GM23338 (cell line): ENCODE measurements at regions not wholly inside any gene's neighbourhood (a gene's known extent, or its start where the extent isn't known, plus 50 kb on each side); places are given as distances from the start of the nearest gene placed in this dataset.
"Not testable (repeated sequence)": the region's sequence is repeated elsewhere in the genome, so short reads cannot be mapped to it uniquely, and the experiment has no call there.

ENCODE experiments used
- ATAC-seq: fragments of 200-7000 bp; cut with Tn5 transposase; 3 replicates; pipeline ENCODE4 v1.9.1; 2020
- DNase-seq: peaks from one replicate; pipeline ENCODE4 v3.0.0-alpha.2; 2015; ENCODE audit warnings: low spot score
- H2AFZ ChIP-seq: fragments of 200-600 bp; sonication (generic); 2 replicates; pipeline ENCODE4 v1.8.0; 2016; ENCODE audit warnings: antibody characterized with exemption, mild to moderate bottlenecking, moderate library complexity
- H3F3A ChIP-seq: fragments of 200-600 bp; sonication (generic); replicated peaks from 2 replicates; pipeline ENCODE4 v1.8.0; 2017; ENCODE audit warnings: antibody characterized with exemption, mixed run types, low read depth
- H3K27ac ChIP-seq: fragments of 200-600 bp; sonication (generic); 2 replicates; pipeline ENCODE4 v1.6.1; 2016; ENCODE audit warnings: low read depth
- H3K27me3 ChIP-seq: fragments of 200-600 bp; sonication (generic); 2 replicates; pipeline ENCODE4 v1.8.0; 2016; ENCODE audit warnings: mild to moderate bottlenecking, mixed run types, moderate library complexity; ENCODE audit not compliant: insufficient read depth
- H3K36me3 ChIP-seq: fragments of 200-600 bp; sonication (generic); 2 replicates; pipeline ENCODE4 v1.8.0; 2016; ENCODE audit warnings: mild to moderate bottlenecking; ENCODE audit not compliant: insufficient read depth
- H3K4me1 ChIP-seq: fragments of 200-600 bp; sonication (generic); 2 replicates; pipeline ENCODE4 v1.8.0; 2016; ENCODE audit warnings: mild to moderate bottlenecking, moderate library complexity; ENCODE audit not compliant: insufficient read depth
- H3K4me2 ChIP-seq: fragments of 200-600 bp; sonication (generic); 2 replicates; pipeline ENCODE4 v1.7.1; 2017; ENCODE audit warnings: mixed run types
- H3K4me3 ChIP-seq: fragments of 200-600 bp; sonication (generic); 2 replicates; pipeline ENCODE4 v1.6.1; 2016; ENCODE audit warnings: mixed run types
- H3K79me2 ChIP-seq: fragments of 200-600 bp; sonication (generic); replicated peaks from 2 replicates; pipeline ENCODE4 v1.8.0; 2017; ENCODE audit warnings: mild to moderate bottlenecking; ENCODE audit not compliant: insufficient read depth
- H3K9me2 ChIP-seq: fragments of 200-600 bp; sonication (generic); 2 replicates; pipeline ENCODE4 v1.8.0; 2017; ENCODE audit not compliant: insufficient read depth
- H4K20me1 ChIP-seq: fragments of 200-600 bp; sonication (generic); replicated peaks from 2 replicates; pipeline ENCODE4 v1.8.0; 2017; ENCODE audit warnings: mild to moderate bottlenecking; ENCODE audit not compliant: insufficient read depth
- H3K27ac Mint-ChIP-seq: 2 replicates; pipeline ENCODE4 v1.8.0; 2020; ENCODE audit warnings: inconsistent platforms, mild to moderate bottlenecking, moderate library complexity, mixed read lengths
- H3K27me3 Mint-ChIP-seq: 3 replicates; pipeline ENCODE4 v1.8.0; 2022; ENCODE audit warnings: low read depth, mild to moderate bottlenecking, moderate library complexity, mixed read lengths, inconsistent platforms; ENCODE audit not compliant: insufficient read depth, poor library complexity
- H3K36me3 Mint-ChIP-seq: 3 replicates; pipeline ENCODE4 v1.8.0; 2021; ENCODE audit warnings: low read depth, mild to moderate bottlenecking, inconsistent platforms, moderate library complexity, mixed read lengths
- H3K4me1 Mint-ChIP-seq: 3 replicates; pipeline ENCODE4 v1.8.0; 2020; ENCODE audit warnings: mild to moderate bottlenecking, inconsistent platforms, mixed read lengths
- H3K4me3 Mint-ChIP-seq: 3 replicates; pipeline ENCODE4 v1.8.0; 2021; ENCODE audit warnings: moderate library complexity, mild to moderate bottlenecking, inconsistent platforms, mixed read lengths
- H3K9me3 Mint-ChIP-seq: 3 replicates; pipeline ENCODE4 v1.8.0; 2020; ENCODE audit warnings: moderate library complexity, mild to moderate bottlenecking, inconsistent platforms, mixed read lengths
- CREB1 ChIP-seq: fragments of 250-450 bp; sonication (Bioruptor Pico); IDR thresholded peaks from 2 replicates; pipeline ENCODE4 v1.5.0; 2020; ENCODE audit warnings: low read depth, mild to moderate bottlenecking, moderate library complexity
- EZH2phosphoT487 ChIP-seq: fragments of 200-600 bp; sonication (generic); IDR thresholded peaks from one replicate; pipeline ENCODE4 v1.8.1; 2018; ENCODE audit warnings: antibody characterized with exemption; ENCODE audit not compliant: unreplicated experiment
- JUNB ChIP-seq: IDR thresholded peaks from one replicate; pipeline ENCODE4 v1.6.1; 2016; ENCODE audit warnings: antibody characterized with exemption; ENCODE audit not compliant: unreplicated experiment
- NANOG ChIP-seq: IDR thresholded peaks from 2 replicates; pipeline ENCODE4 v1.6.1; 2016; ENCODE audit warnings: antibody characterized with exemption, borderline replicate concordance
- STAT1 ChIP-seq: IDR thresholded peaks from one replicate; pipeline ENCODE4 v1.6.1; 2016; ENCODE audit warnings: antibody characterized with exemption; ENCODE audit not compliant: unreplicated experiment
- ZNF114 ChIP-seq: fragments of 250-450 bp; sonication (Bioruptor Pico); IDR thresholded peaks from 2 replicates; pipeline ENCODE4 v1.5.0; 2020; ENCODE audit warnings: mild to moderate bottlenecking, moderate library complexity
- ZNF331 ChIP-seq: fragments of 250-450 bp; sonication (Bioruptor Pico); IDR thresholded peaks from 2 replicates; pipeline ENCODE4 v1.5.0; 2020; ENCODE audit warnings: low read depth, mild to moderate bottlenecking, moderate library complexity
- TF ChIP-seq, protein P1 (sequence below): IDR thresholded peaks from 2 replicates; pipeline ENCODE4 v1.6.1; 2016; ENCODE audit warnings: antibody characterized with exemption
- TF ChIP-seq, protein P2 (sequence below): fragments of 250-450 bp; sonication (Bioruptor Pico); IDR thresholded peaks from 2 replicates; pipeline ENCODE4 v1.5.0; 2020; ENCODE audit warnings: mild to moderate bottlenecking, moderate library complexity
- TF ChIP-seq, protein P3 (sequence below), 2 experiments: fragments of 200-600 bp in 1 of 2; sonication (generic) in 1 of 2; conservative IDR thresholded peaks; 2 replicates each; pipeline versions ENCODE4 v1.5.1 to v1.6.1; 2016 to 2017; ENCODE audit warnings: antibody characterized with exemption in 2 of 2, low read depth in 2 of 2, mild to moderate bottlenecking in 2 of 2, moderate library complexity in 1 of 2
- TF ChIP-seq, protein P4 (sequence below): IDR thresholded peaks from one replicate; pipeline ENCODE4 v1.6.1; 2018; ENCODE audit warnings: antibody characterized with exemption; ENCODE audit not compliant: unreplicated experiment

DNA sequence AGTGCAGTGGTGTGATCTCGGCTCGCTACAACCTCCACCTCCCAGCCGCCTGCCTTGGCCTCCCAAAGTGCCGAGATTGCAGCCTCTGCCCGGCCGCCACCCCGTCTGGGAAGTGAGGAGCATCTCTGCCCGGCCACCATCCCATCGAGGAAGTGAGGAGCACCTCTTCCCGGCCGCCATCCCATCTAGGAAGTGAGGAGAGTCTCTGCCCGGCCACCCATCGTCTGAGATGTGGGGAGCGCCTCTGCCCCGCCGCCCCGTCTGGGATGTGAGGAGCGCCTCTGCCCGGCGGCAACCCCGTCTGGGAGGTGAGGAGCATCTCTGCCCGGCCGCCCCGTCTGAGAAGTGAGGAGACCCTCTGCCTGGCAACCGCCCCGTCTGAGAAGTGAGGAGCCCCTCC is 88.5 kb upstream of the DCAF12L1 start:
- H3K27ac Mint-ChIP-seq, H3K27ac ChIP-seq, H2AFZ ChIP-seq, H3K27me3 ChIP-seq, ATAC-seq, H3K27me3 Mint-ChIP-seq, H3K4me1 ChIP-seq, H3K36me3 Mint-ChIP-seq, H3K4me2 ChIP-seq, DNase-seq, H3K9me2 ChIP-seq, H3K36me3 ChIP-seq, H4K20me1 ChIP-seq, H3K4me3 Mint-ChIP-seq, H3K4me3 ChIP-seq, H3K4me1 Mint-ChIP-seq, H3F3A ChIP-seq, H3K79me2 ChIP-seq: not testable (repeated sequence)
- peaks cover 12% of the 10 kb centered on the region; the same call in 2 of the 3 replicates for H3K9me3 Mint-ChIP-seq

DNA sequence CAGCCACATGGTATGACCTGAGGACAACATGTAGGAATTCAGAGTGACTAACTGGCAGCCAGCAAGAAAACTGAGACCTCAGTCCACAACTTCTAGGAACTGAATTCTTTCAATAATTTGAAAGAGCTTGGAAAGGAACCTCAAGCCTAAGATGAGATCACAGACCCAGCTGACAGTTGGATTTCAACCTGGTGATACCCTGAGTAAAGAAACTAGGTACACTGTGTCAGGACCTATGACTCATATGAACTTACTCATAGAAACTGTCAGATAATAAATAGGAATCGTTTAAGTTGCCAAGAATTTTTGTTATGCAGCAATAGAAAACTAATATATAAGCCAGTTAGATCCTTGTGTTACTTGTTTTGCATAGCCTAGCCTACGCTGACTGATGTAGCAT is 102.4 kb upstream of the DCAF12L1 start:
- H3K27ac Mint-ChIP-seq: no peak overlapping the region
- H3F3A ChIP-seq: no peaks in the 10 kb centered on the region
- no peak overlapping the region for H3K4me3 ChIP-seq
- H3K9me3 Mint-ChIP-seq: no peaks in the 10 kb centered on the region
- no peak overlapping the region for H2AFZ ChIP-seq
- H3K9me2 ChIP-seq: no peaks in the 10 kb centered on the region
- no peaks in the 10 kb centered on the region for H3K79me2 ChIP-seq
- no peaks in the 10 kb centered on the region for H3K27me3 ChIP-seq
- ATAC-seq (no peak), DNase-seq (no peak)
- no peaks in the 10 kb centered on the region for H3K4me1 ChIP-seq
- no peak overlapping the region for H3K27ac ChIP-seq
- H3K4me1 Mint-ChIP-seq: no peaks in the 10 kb centered on the region
- H3K27me3 Mint-ChIP-seq: no peaks in the 10 kb centered on the region
- no peaks in the 10 kb centered on the region for H3K36me3 Mint-ChIP-seq
- H3K4me3 Mint-ChIP-seq: no peak overlapping the region
- H3K36me3 ChIP-seq: no peaks in the 10 kb centered on the region
- H4K20me1 ChIP-seq: no peaks in the 10 kb centered on the region
- H3K4me2 ChIP-seq: no peak overlapping the region
- TF ChIP-seq, protein P1, sequence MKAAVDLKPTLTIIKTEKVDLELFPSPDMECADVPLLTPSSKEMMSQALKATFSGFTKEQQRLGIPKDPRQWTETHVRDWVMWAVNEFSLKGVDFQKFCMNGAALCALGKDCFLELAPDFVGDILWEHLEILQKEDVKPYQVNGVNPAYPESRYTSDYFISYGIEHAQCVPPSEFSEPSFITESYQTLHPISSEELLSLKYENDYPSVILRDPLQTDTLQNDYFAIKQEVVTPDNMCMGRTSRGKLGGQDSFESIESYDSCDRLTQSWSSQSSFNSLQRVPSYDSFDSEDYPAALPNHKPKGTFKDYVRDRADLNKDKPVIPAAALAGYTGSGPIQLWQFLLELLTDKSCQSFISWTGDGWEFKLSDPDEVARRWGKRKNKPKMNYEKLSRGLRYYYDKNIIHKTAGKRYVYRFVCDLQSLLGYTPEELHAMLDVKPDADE: no peak
- TF ChIP-seq JUNB (no peak), ZNF331 (CRISPR knock-in tag) (no peak), NANOG (no peak), ZNF114 (CRISPR knock-in tag) (no peak), EZH2phosphoT487 (no peak), CREB1 (CRISPR knock-in tag) (no peak), STAT1 (no peak)
- TF ChIP-seq, protein P2, sequence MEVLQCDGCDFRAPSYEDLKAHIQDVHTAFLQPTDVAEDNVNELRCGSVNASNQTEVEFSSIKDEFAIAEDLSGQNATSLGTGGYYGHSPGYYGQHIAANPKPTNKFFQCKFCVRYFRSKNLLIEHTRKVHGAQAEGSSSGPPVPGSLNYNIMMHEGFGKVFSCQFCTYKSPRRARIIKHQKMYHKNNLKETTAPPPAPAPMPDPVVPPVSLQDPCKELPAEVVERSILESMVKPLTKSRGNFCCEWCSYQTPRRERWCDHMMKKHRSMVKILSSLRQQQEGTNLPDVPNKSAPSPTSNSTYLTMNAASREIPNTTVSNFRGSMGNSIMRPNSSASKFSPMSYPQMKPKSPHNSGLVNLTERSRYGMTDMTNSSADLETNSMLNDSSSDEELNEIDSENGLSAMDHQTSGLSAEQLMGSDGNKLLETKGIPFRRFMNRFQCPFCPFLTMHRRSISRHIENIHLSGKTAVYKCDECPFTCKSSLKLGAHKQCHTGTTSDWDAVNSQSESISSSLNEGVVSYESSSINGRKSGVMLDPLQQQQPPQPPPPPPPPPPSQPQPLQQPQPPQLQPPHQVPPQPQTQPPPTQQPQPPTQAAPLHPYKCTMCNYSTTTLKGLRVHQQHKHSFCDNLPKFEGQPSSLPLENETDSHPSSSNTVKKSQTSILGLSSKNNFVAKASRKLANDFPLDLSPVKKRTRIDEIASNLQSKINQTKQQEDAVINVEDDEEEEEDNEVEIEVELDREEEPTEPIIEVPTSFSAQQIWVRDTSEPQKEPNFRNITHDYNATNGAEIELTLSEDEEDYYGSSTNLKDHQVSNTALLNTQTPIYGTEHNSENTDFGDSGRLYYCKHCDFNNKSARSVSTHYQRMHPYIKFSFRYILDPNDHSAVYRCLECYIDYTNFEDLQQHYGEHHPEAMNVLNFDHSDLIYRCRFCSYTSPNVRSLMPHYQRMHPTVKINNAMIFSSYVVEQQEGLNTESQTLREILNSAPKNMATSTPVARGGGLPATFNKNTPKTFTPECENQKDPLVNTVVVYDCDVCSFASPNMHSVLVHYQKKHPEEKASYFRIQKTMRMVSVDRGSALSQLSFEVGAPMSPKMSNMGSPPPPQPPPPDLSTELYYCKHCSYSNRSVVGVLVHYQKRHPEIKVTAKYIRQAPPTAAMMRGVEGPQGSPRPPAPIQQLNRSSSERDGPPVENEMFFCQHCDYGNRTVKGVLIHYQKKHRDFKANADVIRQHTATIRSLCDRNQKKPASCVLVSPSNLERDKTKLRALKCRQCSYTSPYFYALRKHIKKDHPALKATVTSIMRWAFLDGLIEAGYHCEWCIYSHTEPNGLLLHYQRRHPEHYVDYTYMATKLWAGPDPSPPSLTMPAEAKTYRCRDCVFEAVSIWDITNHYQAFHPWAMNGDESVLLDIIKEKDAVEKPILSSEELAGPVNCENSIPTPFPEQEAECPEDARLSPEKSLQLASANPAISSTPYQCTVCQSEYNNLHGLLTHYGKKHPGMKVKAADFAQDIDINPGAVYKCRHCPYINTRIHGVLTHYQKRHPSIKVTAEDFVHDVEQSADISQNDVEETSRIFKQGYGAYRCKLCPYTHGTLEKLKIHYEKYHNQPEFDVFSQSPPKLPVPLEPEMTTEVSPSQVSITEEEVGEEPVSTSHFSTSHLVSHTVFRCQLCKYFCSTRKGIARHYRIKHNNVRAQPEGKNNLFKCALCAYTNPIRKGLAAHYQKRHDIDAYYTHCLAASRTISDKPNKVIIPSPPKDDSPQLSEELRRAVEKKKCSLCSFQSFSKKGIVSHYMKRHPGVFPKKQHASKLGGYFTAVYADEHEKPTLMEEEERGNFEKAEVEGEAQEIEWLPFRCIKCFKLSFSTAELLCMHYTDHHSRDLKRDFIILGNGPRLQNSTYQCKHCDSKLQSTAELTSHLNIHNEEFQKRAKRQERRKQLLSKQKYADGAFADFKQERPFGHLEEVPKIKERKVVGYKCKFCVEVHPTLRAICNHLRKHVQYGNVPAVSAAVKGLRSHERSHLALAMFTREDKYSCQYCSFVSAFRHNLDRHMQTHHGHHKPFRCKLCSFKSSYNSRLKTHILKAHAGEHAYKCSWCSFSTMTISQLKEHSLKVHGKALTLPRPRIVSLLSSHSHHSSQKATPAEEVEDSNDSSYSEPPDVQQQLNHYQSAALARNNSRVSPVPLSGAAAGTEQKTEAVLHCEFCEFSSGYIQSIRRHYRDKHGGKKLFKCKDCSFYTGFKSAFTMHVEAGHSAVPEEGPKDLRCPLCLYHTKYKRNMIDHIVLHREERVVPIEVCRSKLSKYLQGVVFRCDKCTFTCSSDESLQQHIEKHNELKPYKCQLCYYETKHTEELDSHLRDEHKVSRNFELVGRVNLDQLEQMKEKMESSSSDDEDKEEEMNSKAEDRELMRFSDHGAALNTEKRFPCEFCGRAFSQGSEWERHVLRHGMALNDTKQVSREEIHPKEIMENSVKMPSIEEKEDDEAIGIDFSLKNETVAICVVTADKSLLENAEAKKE (CRISPR knock-in tag): no peak
- TF ChIP-seq, protein P3, sequence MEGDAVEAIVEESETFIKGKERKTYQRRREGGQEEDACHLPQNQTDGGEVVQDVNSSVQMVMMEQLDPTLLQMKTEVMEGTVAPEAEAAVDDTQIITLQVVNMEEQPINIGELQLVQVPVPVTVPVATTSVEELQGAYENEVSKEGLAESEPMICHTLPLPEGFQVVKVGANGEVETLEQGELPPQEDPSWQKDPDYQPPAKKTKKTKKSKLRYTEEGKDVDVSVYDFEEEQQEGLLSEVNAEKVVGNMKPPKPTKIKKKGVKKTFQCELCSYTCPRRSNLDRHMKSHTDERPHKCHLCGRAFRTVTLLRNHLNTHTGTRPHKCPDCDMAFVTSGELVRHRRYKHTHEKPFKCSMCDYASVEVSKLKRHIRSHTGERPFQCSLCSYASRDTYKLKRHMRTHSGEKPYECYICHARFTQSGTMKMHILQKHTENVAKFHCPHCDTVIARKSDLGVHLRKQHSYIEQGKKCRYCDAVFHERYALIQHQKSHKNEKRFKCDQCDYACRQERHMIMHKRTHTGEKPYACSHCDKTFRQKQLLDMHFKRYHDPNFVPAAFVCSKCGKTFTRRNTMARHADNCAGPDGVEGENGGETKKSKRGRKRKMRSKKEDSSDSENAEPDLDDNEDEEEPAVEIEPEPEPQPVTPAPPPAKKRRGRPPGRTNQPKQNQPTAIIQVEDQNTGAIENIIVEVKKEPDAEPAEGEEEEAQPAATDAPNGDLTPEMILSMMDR (conservative IDR thresholded peaks at IDR 0.05; ENCODE audit: low read depth in 2 of 2): no peak
- TF ChIP-seq, protein P4, sequence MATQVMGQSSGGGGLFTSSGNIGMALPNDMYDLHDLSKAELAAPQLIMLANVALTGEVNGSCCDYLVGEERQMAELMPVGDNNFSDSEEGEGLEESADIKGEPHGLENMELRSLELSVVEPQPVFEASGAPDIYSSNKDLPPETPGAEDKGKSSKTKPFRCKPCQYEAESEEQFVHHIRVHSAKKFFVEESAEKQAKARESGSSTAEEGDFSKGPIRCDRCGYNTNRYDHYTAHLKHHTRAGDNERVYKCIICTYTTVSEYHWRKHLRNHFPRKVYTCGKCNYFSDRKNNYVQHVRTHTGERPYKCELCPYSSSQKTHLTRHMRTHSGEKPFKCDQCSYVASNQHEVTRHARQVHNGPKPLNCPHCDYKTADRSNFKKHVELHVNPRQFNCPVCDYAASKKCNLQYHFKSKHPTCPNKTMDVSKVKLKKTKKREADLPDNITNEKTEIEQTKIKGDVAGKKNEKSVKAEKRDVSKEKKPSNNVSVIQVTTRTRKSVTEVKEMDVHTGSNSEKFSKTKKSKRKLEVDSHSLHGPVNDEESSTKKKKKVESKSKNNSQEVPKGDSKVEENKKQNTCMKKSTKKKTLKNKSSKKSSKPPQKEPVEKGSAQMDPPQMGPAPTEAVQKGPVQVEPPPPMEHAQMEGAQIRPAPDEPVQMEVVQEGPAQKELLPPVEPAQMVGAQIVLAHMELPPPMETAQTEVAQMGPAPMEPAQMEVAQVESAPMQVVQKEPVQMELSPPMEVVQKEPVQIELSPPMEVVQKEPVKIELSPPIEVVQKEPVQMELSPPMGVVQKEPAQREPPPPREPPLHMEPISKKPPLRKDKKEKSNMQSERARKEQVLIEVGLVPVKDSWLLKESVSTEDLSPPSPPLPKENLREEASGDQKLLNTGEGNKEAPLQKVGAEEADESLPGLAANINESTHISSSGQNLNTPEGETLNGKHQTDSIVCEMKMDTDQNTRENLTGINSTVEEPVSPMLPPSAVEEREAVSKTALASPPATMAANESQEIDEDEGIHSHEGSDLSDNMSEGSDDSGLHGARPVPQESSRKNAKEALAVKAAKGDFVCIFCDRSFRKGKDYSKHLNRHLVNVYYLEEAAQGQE: no peak
